ENCODE measurements at regions not wholly inside any gene's neighbourhood (a gene's known extent, or its start where the extent isn't known, plus 50 kb on each side); places are given as distances from the start of the nearest gene placed in this dataset.

DNA sequence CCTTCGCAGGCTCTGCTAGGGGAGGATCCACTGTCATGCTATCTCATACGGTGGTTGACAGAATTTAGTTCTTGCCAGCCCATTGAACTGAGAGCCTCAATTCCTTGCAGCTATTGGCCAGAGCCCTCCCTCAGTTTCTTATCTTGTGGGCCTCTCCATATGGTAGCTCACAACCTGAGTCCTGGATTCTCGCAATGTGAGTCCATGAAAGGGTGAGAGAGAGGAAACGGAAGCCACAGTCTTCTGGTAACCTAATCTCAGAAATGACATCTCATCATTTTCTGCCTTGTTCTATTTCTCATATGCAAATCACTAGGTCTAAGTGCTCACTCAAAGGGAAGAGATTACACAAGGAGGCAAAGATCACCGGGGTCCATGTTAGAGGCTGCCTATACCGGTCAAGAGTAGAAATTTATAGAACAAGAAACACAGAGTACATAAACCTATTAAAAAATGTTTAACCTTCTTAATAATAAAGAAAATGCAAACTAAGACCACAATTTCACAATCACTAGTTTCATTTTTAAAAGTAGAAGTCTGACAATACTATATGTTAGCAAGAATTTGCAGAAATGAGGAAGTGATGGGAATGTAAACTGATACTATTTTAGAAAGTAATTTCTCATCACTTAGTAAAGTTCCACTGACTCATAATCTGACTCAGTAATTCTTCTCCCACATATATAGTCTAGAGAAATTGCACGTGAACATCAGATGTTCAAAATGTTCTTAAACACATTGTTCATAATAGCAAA lies 378.4 kb upstream of the AGTR1 start:
- no peaks in the 10 kb centered on the region for H3K27me3 ChIP-seq
- H3K4me1 ChIP-seq: peaks cover 0 to 6% (median 0%) of the 10 kb centered on the region in 12 donors
- peak overlapping the region in 1 of 12 donors; percentile 15 for H3K4me3 ChIP-seq
- H3K9me3 ChIP-seq: peaks cover 0 to 7% (median 0%) of the 10 kb centered on the region in 12 donors
- TF ChIP-seq CTCF (IDR thresholded peaks at IDR 0.05) (no peak), POLR2A (IDR thresholded peaks at IDR 0.05) (no peak)
- DNase-seq (no peak), ATAC-seq (peak in 1 of 4 donors; percentile 27)
- peak overlapping the region in 1 of 12 donors; percentile 70 for H3K27ac ChIP-seq
- no peaks in the 10 kb centered on the region for H3K36me3 ChIP-seq
- intact Hi-C loops (cut with DNase I): no loop called here
- 54 to 67% (median 60%) methylated on average over 7 of the region's 7 CpGs for WGBS, 4 donors

DNA sequence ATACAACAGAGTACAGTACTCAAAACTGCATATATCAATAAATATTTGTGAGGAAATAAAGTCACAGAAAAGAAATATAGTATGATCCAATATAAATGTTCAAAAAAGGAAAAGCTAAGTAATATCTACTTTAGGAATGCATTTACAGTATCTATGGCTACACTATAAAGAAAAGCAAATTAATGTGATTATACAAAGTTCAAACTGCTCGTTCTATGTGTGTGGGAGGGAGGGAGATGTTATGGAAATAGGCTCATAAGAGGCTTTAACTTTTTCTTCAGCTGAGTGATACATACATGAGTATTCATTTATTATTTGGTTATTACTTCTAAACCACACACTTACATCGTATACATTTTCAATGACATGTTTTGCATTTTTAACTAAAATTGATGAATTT lies 377.7 kb upstream of the AGTR1 start:
- Histone ChIP-seq H3K36me3 (no peaks in the 10 kb centered on the region), H3K9me3 (peaks cover 0 to 7% (median 0%) of the 10 kb centered on the region in 12 donors), H3K27ac (no peak overlapping the region), H3K27me3 (no peaks in the 10 kb centered on the region), H3K4me3 (no peak overlapping the region), H3K4me1 (peaks cover 0 to 6% (median 0%) of the 10 kb centered on the region in 12 donors)
- ATAC-seq: no peak
- no peak for DNase-seq
- TF ChIP-seq CTCF (IDR thresholded peaks at IDR 0.05) (no peak), POLR2A (IDR thresholded peaks at IDR 0.05) (no peak)
- WGBS, 4 donors: 64 to 75% (median 71%) methylated on average over 2 of the region's 2 CpGs
- intact Hi-C loops (cut with DNase I): no loop called here

DNA sequence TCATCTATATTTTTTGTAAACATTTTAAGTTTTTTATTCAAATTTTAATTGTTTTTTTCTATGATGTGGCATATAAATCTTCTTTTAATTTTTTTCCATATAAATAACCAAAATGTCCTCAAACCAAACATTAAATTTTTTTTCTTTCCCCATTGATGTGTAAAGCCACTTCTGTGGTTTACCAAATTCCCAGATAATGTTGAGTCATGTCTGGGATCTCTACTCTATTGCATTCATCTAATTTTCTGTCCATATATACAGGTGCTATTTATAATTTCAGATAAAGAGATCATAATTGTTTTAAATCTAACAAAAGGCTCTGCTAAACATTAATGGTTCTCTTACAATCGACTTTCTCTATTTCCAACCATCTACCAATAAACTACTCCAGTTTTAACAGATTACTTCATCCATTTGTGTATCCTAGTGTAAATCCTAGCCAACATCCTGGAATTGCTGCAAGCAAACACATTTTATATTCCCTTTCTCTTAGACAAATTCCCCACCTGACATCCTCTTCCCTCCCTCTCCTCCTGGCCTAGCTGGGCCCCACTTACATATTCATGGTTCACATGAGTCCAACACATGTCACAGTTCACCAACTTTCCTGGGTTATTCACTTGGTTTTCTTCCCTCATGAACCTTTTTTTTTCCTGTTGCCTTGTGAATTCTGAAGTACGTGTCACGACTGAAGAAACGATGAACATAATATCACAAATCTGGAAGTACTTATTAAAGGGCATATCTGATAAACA lies 368.0 kb upstream of the AGTR1 start:
- TF ChIP-seq CTCF (IDR thresholded peaks at IDR 0.05) (no peak), POLR2A (IDR thresholded peaks at IDR 0.05) (no peak)
- no peaks in the 10 kb centered on the region for H3K36me3 ChIP-seq
- no peaks in the 10 kb centered on the region for H3K27me3 ChIP-seq
- no peak overlapping the region for H3K27ac ChIP-seq
- WGBS, 4 donors: 81 to 89% (median 86%) methylated on average over 4 of the region's 4 CpGs
- intact Hi-C loops (cut with DNase I): no loop called here
- H3K9me3 ChIP-seq: peaks cover 0 to 6% (median 0%) of the 10 kb centered on the region in 12 donors
- no peak for DNase-seq
- no peaks in the 10 kb centered on the region for H3K4me1 ChIP-seq
- ATAC-seq: no peak
- H3K4me3 ChIP-seq: no peak overlapping the region

DNA sequence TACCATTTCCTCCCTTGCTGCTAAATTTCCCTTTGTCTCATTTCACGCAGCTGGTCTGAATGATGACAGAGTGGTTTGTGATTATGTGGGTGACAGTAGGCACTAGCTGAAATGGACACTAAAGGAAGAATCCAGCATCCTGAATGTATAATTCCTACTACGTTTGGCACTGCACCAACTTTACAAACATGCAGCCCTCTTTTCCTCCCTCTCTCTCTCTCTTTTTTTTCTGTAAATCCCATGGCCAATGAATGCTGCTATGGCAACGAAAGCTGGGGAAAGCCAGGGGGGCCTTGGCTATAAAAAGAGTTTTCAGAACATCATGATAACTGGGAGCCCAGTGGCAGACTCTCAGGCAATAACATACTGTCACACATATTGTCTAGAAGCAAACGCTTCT lies 367.2 kb upstream of the AGTR1 start:
- no peak overlapping the region for H3K4me3 ChIP-seq
- 40 to 49% (median 45%) methylated on average over 4 of the region's 4 CpGs for WGBS, 4 donors
- no peak for ATAC-seq
- intact Hi-C loops (cut with DNase I): no loop called here
- TF ChIP-seq POLR2A (IDR thresholded peaks at IDR 0.05): no peak
- TF ChIP-seq CTCF (IDR thresholded peaks at IDR 0.05): no peak
- H3K36me3 ChIP-seq: no peaks in the 10 kb centered on the region
- H3K9me3 ChIP-seq: peaks cover 0 to 8% (median 0%) of the 10 kb centered on the region in 12 donors
- no peak for DNase-seq
- no peaks in the 10 kb centered on the region for H3K27me3 ChIP-seq
- H3K4me1 ChIP-seq: no peaks in the 10 kb centered on the region
- no peak overlapping the region for H3K27ac ChIP-seq
